GM13976 (cell line): ENCODE measurements at regions not wholly inside any gene's neighbourhood (a gene's known extent, or its start where the extent isn't known, plus 50 kb on each side); places are given as distances from the start of the nearest gene placed in this dataset.
"Not testable (repeated sequence)": the region's sequence is repeated elsewhere in the genome, so short reads cannot be mapped to it uniquely, and the experiment has no call there.

Experiments
- DNase-seq: peaks from one replicate; pipeline ENCODE4 v3.0.0; 2012; ENCODE audit warnings: low spot score
- CTCF ChIP-seq: IDR thresholded peaks from 2 replicates; pipeline ENCODE4 v1.5.1; 2012; ENCODE audit warnings: borderline replicate concordance, mild to moderate bottlenecking; ENCODE audit not compliant: insufficient read depth; ENCODE audit errors: extremely low read depth, missing control alignments, control extremely low read depth
- in situ Hi-C: fragments of 300-500 bp; cut with MboI; formaldehyde crosslinking; loops from one replicate; pipeline ENCODE4 v1.12.0; 2022; ENCODE audit warnings: low sequenced_read_pairs, mixed read lengths, inconsistent platforms; ENCODE audit not compliant: unreplicated experiment

GRCh38 chr1:5769146-5769545, 223.1 kb downstream of the NPHP4 start:
- no peak for DNase-seq
- in situ Hi-C loops = no loop called here
- no peak for TF ChIP-seq CTCF

GRCh38 chr1:5768014-5768413, 224.2 kb downstream of the NPHP4 start:
- in situ Hi-C loops = no loop called here
- no peak for TF ChIP-seq CTCF
- no peak for DNase-seq

- DNase-seq, in situ Hi-C loops: not testable (repeated sequence)
Observed at GRCh38 chr1:5766996-5767395, 225.2 kb downstream of the NPHP4 start.

- no peak for TF ChIP-seq CTCF
- in situ Hi-C loops = no loop called here
- DNase-seq = no peak
Observed at GRCh38 chr1:5765997-5766913, 226.0 kb downstream of the NPHP4 start.

GRCh38 chr1:5765483-5765882, 226.7 kb downstream of the NPHP4 start:
- in situ Hi-C loops = no loop called here
- no peak for DNase-seq
- TF ChIP-seq CTCF = no peak

GRCh38 chr1:5764959-5765358, 227.3 kb downstream of the NPHP4 start:
- no peak for TF ChIP-seq CTCF
- in situ Hi-C loops = no loop called here
- no peak for DNase-seq

- in situ Hi-C loops = no loop called here
- no peak for DNase-seq
- no peak for TF ChIP-seq CTCF
Observed at GRCh38 chr1:5764464-5764863, 227.8 kb downstream of the NPHP4 start.
